ENCODE measurements at regions not wholly inside any gene's neighbourhood (a gene's known extent, or its start where the extent isn't known, plus 50 kb on each side); places are given as distances from the start of the nearest gene placed in this dataset.

DNA sequence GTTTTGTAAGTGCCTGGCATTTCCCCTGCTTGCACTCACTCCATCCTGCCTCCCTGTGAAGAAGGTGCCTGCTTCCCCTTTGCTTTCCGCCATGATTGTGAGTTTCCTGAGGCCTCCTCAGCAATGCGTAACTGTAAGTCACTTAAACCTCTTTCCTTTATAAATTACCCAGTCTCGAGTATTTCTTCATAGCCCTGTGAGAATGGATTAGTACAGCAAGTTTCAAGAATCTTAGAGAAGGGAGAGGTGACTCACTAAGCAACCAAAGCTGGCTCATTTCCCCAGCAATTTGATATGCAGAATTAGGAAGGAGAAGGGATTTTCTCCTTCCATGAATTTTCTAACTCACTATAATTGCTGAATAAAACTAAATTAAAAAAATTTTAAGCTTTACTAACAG, 251.0 kb upstream of the FOXG1 start:
- no peak for DNase-seq (ENCODE audit: low spot score)
- Histone ChIP-seq H3K4me1 (ENCODE audit: control insufficient read depth in 1 of 2, low read depth in 2 of 2) (no peaks in the 10 kb centered on the region), H3K4me3 (no peak overlapping the region), H3K27ac (no peak overlapping the region), H3K9me3 (no peaks in the 10 kb centered on the region), H3K36me3 (no peaks in the 10 kb centered on the region), H3K27me3 (replicated peaks; ENCODE audit: insufficient read depth) (no peaks in the 10 kb centered on the region)
- TF ChIP-seq, protein P1, sequence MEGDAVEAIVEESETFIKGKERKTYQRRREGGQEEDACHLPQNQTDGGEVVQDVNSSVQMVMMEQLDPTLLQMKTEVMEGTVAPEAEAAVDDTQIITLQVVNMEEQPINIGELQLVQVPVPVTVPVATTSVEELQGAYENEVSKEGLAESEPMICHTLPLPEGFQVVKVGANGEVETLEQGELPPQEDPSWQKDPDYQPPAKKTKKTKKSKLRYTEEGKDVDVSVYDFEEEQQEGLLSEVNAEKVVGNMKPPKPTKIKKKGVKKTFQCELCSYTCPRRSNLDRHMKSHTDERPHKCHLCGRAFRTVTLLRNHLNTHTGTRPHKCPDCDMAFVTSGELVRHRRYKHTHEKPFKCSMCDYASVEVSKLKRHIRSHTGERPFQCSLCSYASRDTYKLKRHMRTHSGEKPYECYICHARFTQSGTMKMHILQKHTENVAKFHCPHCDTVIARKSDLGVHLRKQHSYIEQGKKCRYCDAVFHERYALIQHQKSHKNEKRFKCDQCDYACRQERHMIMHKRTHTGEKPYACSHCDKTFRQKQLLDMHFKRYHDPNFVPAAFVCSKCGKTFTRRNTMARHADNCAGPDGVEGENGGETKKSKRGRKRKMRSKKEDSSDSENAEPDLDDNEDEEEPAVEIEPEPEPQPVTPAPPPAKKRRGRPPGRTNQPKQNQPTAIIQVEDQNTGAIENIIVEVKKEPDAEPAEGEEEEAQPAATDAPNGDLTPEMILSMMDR (IDR thresholded peaks at IDR 0.05): no peak
- ATAC-seq (ENCODE audit: insufficient number of reproducible peaks, low FRiP score, low read depth): no peak

DNA sequence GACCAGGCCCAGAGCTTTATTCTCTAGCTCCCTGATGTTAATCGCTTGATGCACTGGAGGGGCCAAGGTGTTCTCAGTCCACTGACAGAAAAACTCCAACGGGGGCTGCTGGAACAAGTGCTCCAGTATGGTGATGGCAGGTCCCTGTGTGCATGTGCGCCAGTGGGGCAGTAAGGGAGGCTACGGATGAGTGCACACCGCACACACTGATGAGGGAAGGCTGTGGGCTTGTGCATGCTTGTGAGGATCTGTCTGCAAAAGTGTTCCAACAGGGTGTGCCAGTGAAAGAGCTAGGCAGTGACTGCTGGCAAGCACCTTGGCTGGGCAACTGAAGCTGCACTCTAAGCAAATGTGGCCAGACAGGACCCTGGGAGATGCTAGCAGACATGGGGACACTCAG, 229.7 kb upstream of the FOXG1 start:
- no peaks in the 10 kb centered on the region for H3K36me3 ChIP-seq
- H3K27ac ChIP-seq: no peak overlapping the region
- TF ChIP-seq, protein P1 (IDR thresholded peaks at IDR 0.05): no peak
- no peak for ATAC-seq (ENCODE audit: insufficient number of reproducible peaks, low FRiP score, low read depth)
- DNase-seq (ENCODE audit: low spot score): no peak
- no peak overlapping the region for H3K4me3 ChIP-seq
- H3K9me3 ChIP-seq: no peaks in the 10 kb centered on the region
- no peaks in the 10 kb centered on the region for H3K4me1 ChIP-seq (ENCODE audit: control insufficient read depth in 1 of 2, low read depth in 2 of 2)
- H3K27me3 ChIP-seq (replicated peaks; ENCODE audit: insufficient read depth): no peaks in the 10 kb centered on the region

DNA sequence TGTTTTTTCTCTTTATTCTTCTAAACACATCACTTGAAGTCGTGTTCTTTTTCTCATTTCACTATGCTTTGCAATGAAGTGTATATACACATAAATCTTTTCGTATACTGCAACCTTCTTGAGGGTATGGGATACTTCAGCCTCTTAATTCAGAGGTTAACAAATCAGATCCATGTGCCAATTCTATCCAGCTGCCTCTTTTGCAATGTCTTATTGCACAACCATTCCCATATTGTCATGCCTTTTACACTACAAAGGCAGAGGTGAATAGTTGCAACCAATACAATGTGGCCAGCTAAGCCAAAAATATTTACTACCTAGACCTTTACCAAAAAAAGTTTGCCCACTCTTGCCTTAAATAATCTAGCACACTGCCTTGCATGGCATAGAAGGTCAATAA, 224.5 kb upstream of the FOXG1 start:
- Histone ChIP-seq H3K27ac (no peak overlapping the region), H3K9me3 (no peaks in the 10 kb centered on the region), H3K27me3 (replicated peaks; ENCODE audit: insufficient read depth) (no peaks in the 10 kb centered on the region), H3K4me3 (no peak overlapping the region), H3K36me3 (no peaks in the 10 kb centered on the region), H3K4me1 (ENCODE audit: control insufficient read depth in 1 of 2, low read depth in 2 of 2) (no peaks in the 10 kb centered on the region)
- DNase-seq (ENCODE audit: low spot score) (no peak), ATAC-seq (ENCODE audit: insufficient number of reproducible peaks, low FRiP score, low read depth) (no peak)
- TF ChIP-seq, protein P1 (IDR thresholded peaks at IDR 0.05): no peak

DNA sequence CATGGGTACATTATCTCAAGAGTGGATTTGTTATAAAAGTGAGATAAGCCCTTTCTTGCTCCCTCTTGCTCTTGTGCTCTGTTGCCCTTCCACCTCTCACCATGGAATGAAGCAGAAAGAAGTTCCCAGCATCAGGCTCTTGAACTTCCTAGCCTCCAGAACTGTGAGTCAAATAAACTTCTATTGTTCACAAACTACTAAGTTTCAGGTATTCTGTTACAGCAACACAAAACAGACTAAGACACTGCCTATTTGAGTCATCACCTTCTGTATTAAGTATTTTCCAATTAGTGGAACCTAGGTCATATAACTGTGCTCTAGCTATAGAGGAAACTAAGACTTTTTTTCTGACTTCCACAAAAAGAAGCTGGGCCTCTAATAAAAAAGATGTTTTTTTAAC, 201.2 kb upstream of the FOXG1 start:
- Histone ChIP-seq H3K27me3 (replicated peaks; ENCODE audit: insufficient read depth) (no peaks in the 10 kb centered on the region), H3K9me3 (no peaks in the 10 kb centered on the region), H3K27ac (no peak overlapping the region), H3K4me3 (no peak overlapping the region), H3K4me1 (ENCODE audit: control insufficient read depth in 1 of 2, low read depth in 2 of 2) (no peaks in the 10 kb centered on the region), H3K36me3 (no peaks in the 10 kb centered on the region)
- TF ChIP-seq, protein P1 (IDR thresholded peaks at IDR 0.05): no peak
- ATAC-seq (ENCODE audit: insufficient number of reproducible peaks, low FRiP score, low read depth) (no peak), DNase-seq (ENCODE audit: low spot score) (no peak)

DNA sequence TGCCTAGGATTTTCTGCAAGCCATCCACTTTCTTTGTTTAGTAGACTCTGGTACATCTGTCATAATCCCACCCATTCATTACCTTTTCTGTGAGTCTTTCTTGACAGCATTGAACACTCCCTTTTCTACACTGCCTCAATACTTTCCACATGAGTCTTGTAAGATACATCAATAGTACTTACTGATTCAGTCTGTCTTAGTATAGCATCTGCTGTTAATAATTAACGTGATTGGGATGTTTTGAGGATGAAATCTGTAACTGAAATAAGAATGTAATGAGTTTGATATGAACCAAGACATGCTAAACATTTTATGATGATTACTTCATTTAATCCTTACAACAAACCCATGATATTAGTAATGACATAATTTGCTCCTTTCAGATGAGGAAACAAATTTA, 196.2 kb upstream of the FOXG1 start:
- ATAC-seq (ENCODE audit: insufficient number of reproducible peaks, low FRiP score, low read depth) (no peak), DNase-seq (ENCODE audit: low spot score) (no peak)
- H3K4me3 ChIP-seq: no peak overlapping the region
- H3K36me3 ChIP-seq: no peaks in the 10 kb centered on the region
- no peak overlapping the region for H3K27ac ChIP-seq
- H3K4me1 ChIP-seq (ENCODE audit: control insufficient read depth in 1 of 2, low read depth in 2 of 2): no peaks in the 10 kb centered on the region
- H3K9me3 ChIP-seq: peaks cover 3% of the 10 kb centered on the region
- H3K27me3 ChIP-seq (replicated peaks; ENCODE audit: insufficient read depth): no peaks in the 10 kb centered on the region
- TF ChIP-seq, protein P1 (IDR thresholded peaks at IDR 0.05): no peak
